ENCODE measurements at regions not wholly inside any gene's neighbourhood (a gene's known extent, or its start where the extent isn't known, plus 50 kb on each side); places are given as distances from the start of the nearest gene placed in this dataset.

DNA sequence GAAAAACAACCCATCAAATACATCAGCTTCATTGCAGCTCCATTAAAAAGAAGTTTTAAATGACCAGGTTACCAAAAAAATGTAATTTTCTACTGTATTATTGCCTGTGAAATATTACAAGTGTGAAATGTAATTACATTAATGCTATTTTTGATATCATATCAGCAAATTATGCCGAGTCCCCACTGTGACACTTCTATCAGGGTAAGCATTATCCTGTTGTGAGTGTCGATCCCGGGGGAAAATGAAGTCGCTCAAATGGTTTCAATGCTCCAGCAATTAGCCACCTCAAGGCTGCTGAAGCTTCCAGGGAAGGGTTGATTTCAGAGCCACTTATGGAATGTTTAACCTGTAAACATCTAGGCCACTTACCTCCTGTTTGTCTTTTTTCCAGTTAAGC, 70.4 kb downstream of the RCN1 start:
- no peak for DNase-seq
- Histone ChIP-seq H2AFZ (ENCODE audit: low read depth) (no peak overlapping the region), H3K9me2 (no peaks in the 10 kb centered on the region), H3K4me1 (ENCODE audit: control insufficient read depth in 1 of 2, insufficient read depth in 2 of 2, low read depth in 1 of 2, low read length in 1 of 2) (no peaks in the 10 kb centered on the region), H3K4me2 (no peak overlapping the region), H3K27me3 (ENCODE audit: insufficient read depth) (peaks cover 33% of the 10 kb centered on the region), H3K9ac (no peak overlapping the region), H3K4me3 (ENCODE audit: low read depth in 2 of 2, low read length in 1 of 2) (no peak overlapping the region), H3K79me2 (ENCODE audit: insufficient read depth) (no peaks in the 10 kb centered on the region), H3K27ac (ENCODE audit: low read depth in 2 of 2, low read length in 1 of 2) (no peak overlapping the region), H3F3A (replicated peaks; ENCODE audit: insufficient read depth) (no peaks in the 10 kb centered on the region), H3K36me3 (replicated peaks in 1 of 2; ENCODE audit: control insufficient read depth in 1 of 2, insufficient read depth in 2 of 2, low read length in 1 of 2) (no peaks in the 10 kb centered on the region), H4K20me1 (ENCODE audit: insufficient read depth) (no peaks in the 10 kb centered on the region), H3K9me3 (no peaks in the 10 kb centered on the region)
- no peak for TF ChIP-seq RAD21 (IDR thresholded peaks at IDR 0.05; ENCODE audit: low read length)
- TF ChIP-seq TAF1 (IDR thresholded peaks at IDR 0.05; ENCODE audit: borderline replicate concordance, low read depth, low read length), result no peak
- TF ChIP-seq, protein P1, sequence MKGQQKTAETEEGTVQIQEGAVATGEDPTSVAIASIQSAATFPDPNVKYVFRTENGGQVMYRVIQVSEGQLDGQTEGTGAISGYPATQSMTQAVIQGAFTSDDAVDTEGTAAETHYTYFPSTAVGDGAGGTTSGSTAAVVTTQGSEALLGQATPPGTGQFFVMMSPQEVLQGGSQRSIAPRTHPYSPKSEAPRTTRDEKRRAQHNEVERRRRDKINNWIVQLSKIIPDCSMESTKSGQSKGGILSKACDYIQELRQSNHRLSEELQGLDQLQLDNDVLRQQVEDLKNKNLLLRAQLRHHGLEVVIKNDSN (IDR thresholded peaks at IDR 0.05; ENCODE audit: borderline replicate concordance, low read depth), result no peak
- CTCF ChIA-PET, result interaction anchor here (0.9 to 4.2 kb wide), 3 partner anchors 14 to 109 kb away, joined by 3 to 27 read pairs (median 13); no protein-coding TSS in a partner anchor
- POLR2A ChIA-PET, result no interaction called here
- WGBS (ENCODE audit: low lambda C conversion rate), result 26% methylated on average over 4 of the region's 4 CpGs

DNA sequence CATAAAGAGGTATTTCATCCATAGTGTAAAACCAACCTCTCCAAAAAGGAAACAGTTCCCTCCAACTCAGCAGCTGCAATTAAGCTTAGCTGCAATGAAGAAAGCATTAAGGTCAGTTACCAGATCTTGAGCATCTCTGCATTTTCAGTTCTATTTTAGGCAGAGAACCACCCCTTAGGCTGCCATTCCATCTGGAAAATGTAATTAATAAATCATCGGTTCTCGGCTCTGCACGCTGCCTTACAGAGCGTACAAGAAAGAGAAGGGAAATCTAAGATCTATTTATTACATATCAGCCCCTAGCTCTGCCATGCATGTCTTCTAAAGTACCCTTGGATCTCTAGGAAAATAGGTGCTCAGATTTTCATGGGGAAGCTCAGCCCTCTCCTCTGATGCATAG, 71.5 kb downstream of the RCN1 start:
- Histone ChIP-seq H3F3A (replicated peaks; ENCODE audit: insufficient read depth) (no peaks in the 10 kb centered on the region), H3K9me2 (no peaks in the 10 kb centered on the region), H3K9ac (no peak overlapping the region), H3K4me3 (ENCODE audit: low read depth in 2 of 2, low read length in 1 of 2) (no peak overlapping the region), H4K20me1 (ENCODE audit: insufficient read depth) (no peaks in the 10 kb centered on the region), H3K4me1 (ENCODE audit: control insufficient read depth in 1 of 2, insufficient read depth in 2 of 2, low read depth in 1 of 2, low read length in 1 of 2) (no peaks in the 10 kb centered on the region), H3K36me3 (replicated peaks in 1 of 2; ENCODE audit: control insufficient read depth in 1 of 2, insufficient read depth in 2 of 2, low read length in 1 of 2) (no peaks in the 10 kb centered on the region), H3K9me3 (no peaks in the 10 kb centered on the region), H3K79me2 (ENCODE audit: insufficient read depth) (no peaks in the 10 kb centered on the region), H2AFZ (ENCODE audit: low read depth) (no peak overlapping the region), H3K27ac (ENCODE audit: low read depth in 2 of 2, low read length in 1 of 2) (no peak overlapping the region), H3K4me2 (no peak overlapping the region), H3K27me3 (ENCODE audit: insufficient read depth) (peaks cover 37% of the 10 kb centered on the region)
- TF ChIP-seq ELF1 (IDR thresholded peaks at IDR 0.05), result no peak
- TF ChIP-seq FOXM1 (IDR thresholded peaks at IDR 0.05; ENCODE audit: low read depth), result no peak
- TF ChIP-seq POLR2AphosphoS5 (IDR thresholded peaks at IDR 0.05; ENCODE audit: low read depth, low read length), result no peak
- TF ChIP-seq RCOR1 (IDR thresholded peaks at IDR 0.05; ENCODE audit: low read length), result no peak
- no peak for TF ChIP-seq EP300 (IDR thresholded peaks at IDR 0.05; ENCODE audit: borderline replicate concordance in 1 of 2, low read depth in 1 of 2, low read length in 1 of 2)
- TF ChIP-seq YY1 (IDR thresholded peaks at IDR 0.05; ENCODE audit: low read depth), result no peak
- TF ChIP-seq FOXJ3 (CRISPR knock-in tag; IDR thresholded peaks at IDR 0.05), result no peak
- TF ChIP-seq, protein P2, sequence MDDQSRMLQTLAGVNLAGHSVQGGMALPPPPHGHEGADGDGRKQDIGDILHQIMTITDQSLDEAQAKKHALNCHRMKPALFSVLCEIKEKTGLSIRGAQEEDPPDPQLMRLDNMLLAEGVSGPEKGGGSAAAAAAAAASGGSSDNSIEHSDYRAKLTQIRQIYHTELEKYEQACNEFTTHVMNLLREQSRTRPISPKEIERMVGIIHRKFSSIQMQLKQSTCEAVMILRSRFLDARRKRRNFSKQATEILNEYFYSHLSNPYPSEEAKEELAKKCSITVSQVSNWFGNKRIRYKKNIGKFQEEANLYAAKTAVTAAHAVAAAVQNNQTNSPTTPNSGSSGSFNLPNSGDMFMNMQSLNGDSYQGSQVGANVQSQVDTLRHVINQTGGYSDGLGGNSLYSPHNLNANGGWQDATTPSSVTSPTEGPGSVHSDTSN (IDR thresholded peaks at IDR 0.05), result no peak
- TF ChIP-seq, protein P3, sequence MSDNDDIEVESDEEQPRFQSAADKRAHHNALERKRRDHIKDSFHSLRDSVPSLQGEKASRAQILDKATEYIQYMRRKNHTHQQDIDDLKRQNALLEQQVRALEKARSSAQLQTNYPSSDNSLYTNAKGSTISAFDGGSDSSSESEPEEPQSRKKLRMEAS (IDR thresholded peaks at IDR 0.05; ENCODE audit: low read depth), result no peak
- TF ChIP-seq, protein P4, sequence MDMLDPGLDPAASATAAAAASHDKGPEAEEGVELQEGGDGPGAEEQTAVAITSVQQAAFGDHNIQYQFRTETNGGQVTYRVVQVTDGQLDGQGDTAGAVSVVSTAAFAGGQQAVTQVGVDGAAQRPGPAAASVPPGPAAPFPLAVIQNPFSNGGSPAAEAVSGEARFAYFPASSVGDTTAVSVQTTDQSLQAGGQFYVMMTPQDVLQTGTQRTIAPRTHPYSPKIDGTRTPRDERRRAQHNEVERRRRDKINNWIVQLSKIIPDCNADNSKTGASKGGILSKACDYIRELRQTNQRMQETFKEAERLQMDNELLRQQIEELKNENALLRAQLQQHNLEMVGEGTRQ (IDR thresholded peaks at IDR 0.05; ENCODE audit: borderline replicate concordance, low read depth, low read length), result no peak
- no peak for TF ChIP-seq CHD2 (IDR thresholded peaks at IDR 0.05; ENCODE audit: low read length, partially characterized antibody)
- no peak for TF ChIP-seq JUND (IDR thresholded peaks at IDR 0.05)
- TF ChIP-seq NRF1 (IDR thresholded peaks at IDR 0.05; ENCODE audit: low read depth, low read length), result no peak
- TF ChIP-seq RFX5 (IDR thresholded peaks at IDR 0.05; ENCODE audit: low read length), result no peak
- no peak for TF ChIP-seq TCF12 (IDR thresholded peaks at IDR 0.05)
- CTCF ChIA-PET, result interaction anchor here (0.5 to 4.2 kb wide), 3 partner anchors 13 to 788 kb away, joined by 3 to 27 read pairs (median 13); no protein-coding TSS in a partner anchor
- DNase-seq, result no peak
- 2% methylated on average over 4 of the region's 4 CpGs for WGBS (ENCODE audit: low lambda C conversion rate)
- POLR2A ChIA-PET, result no interaction called here
